Duodenal mucosa (tissue), 2 donors: ENCODE measurements at regions not wholly inside any gene's neighbourhood (a gene's known extent, or its start where the extent isn't known, plus 50 kb on each side); places are given as distances from the start of the nearest gene placed in this dataset.
"Not testable (repeated sequence)": the region's sequence is repeated elsewhere in the genome, so short reads cannot be mapped to it uniquely, and the experiment has no call there.

Experiments used
- H3K27ac ChIP-seq: one replicate; pipeline ENCODE4 v1.7.0; 2013; ENCODE audit warnings: low read depth, low read length
- H3K27me3 ChIP-seq, 2 donors: one replicate each; pipeline ENCODE4 v1.7.0; 2013; ENCODE audit warnings: low read length in 2 of 2, control low read depth in 1 of 2; ENCODE audit not compliant: insufficient read depth in 2 of 2, control insufficient read depth in 1 of 2
- H3K36me3 ChIP-seq, 2 donors: one replicate each; pipeline ENCODE4 v1.7.0; 2013; ENCODE audit warnings: low read length in 2 of 2, control low read depth in 1 of 2; ENCODE audit not compliant: insufficient read depth in 2 of 2, control insufficient read depth in 1 of 2
- H3K4me1 ChIP-seq, 2 donors: one replicate each; pipeline ENCODE4 v1.7.0; 2013; ENCODE audit warnings: low read length in 2 of 2, control low read depth in 1 of 2; ENCODE audit not compliant: insufficient read depth in 2 of 2, control insufficient read depth in 1 of 2
- H3K4me3 ChIP-seq, 2 donors: one replicate each; pipeline ENCODE4 v1.7.0; 2013; ENCODE audit warnings: low read length in 2 of 2, low read depth in 1 of 2
- H3K9ac ChIP-seq, 2 donors: one replicate each; pipeline ENCODE4 v1.7.0; 2013; ENCODE audit warnings: low read length in 2 of 2, low read depth in 1 of 2
- H3K9me3 ChIP-seq, 2 donors: one replicate each; pipeline ENCODE4 v1.7.0; 2013; ENCODE audit warnings: low read length in 2 of 2, control low read depth in 1 of 2; ENCODE audit not compliant: control insufficient read depth in 1 of 2

- Histone ChIP-seq H3K27me3 (no peaks in the 10 kb centered on the region), H3K4me1 (peaks cover 11 to 31% of the 10 kb centered on the region in 2 donors), H3K36me3 (no peaks in the 10 kb centered on the region), H3K27ac (no peak overlapping the region), H3K4me3 (no peak overlapping the region), H3K9ac (no peak overlapping the region), H3K9me3 (no peaks in the 10 kb centered on the region)
These were observed 109.0 kb downstream of the ANXA3 start for GRCh38 chr4:78660559-78660958.

- Histone ChIP-seq H3K36me3 (no peaks in the 10 kb centered on the region), H3K27me3 (no peaks in the 10 kb centered on the region), H3K9me3 (no peaks in the 10 kb centered on the region), H3K27ac (no peak overlapping the region), H3K9ac (no peak overlapping the region), H3K4me3 (no peak overlapping the region), H3K4me1 (peaks cover 11 to 31% of the 10 kb centered on the region in 2 donors)
These were observed 109.6 kb downstream of the ANXA3 start for GRCh38 chr4:78661086-78661690.

- Histone ChIP-seq H3K36me3 (no peaks in the 10 kb centered on the region), H3K27me3 (no peaks in the 10 kb centered on the region), H3K9me3 (no peaks in the 10 kb centered on the region), H3K4me1 (peaks cover 7 to 31% of the 10 kb centered on the region in 2 donors), H3K27ac (no peak overlapping the region), H3K4me3 (no peak overlapping the region), H3K9ac (no peak overlapping the region)
These were observed 110.5 kb downstream of the ANXA3 start for GRCh38 chr4:78661921-78662521.

GRCh38 chr4:78662658-78663057 is 111.1 kb downstream of the ANXA3 start:
- Histone ChIP-seq H3K36me3 (no peaks in the 10 kb centered on the region), H3K9me3 (no peaks in the 10 kb centered on the region), H3K4me3 (no peak overlapping the region), H3K27me3 (no peaks in the 10 kb centered on the region), H3K9ac (no peak overlapping the region), H3K27ac (no peak overlapping the region), H3K4me1 (peaks cover 7 to 28% of the 10 kb centered on the region in 2 donors)

DNA sequence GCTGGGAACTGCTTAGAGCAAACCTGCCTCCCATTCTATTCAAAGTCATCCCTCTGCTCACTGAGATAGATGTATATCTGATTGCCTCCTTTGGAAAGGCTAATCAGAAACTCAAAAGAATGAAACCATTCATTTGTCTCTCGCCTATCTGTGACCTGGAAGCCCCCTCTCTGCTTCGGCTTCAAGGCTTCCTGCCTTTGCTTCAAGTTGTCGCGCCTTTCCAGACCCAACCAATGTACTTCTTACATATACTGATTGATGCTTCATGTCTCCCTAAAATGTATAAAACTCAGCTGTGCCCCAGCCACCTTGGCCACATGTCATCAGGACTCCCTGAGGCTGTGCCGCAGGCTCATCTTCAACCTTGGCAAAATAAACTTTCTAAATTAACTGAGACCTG is 111.9 kb upstream of the BMP2K start:
- not testable (repeated sequence) for H3K27me3 ChIP-seq, H3K4me3 ChIP-seq, H3K9ac ChIP-seq, H3K27ac ChIP-seq, H3K9me3 ChIP-seq, H3K36me3 ChIP-seq
- peaks cover 5 to 30% of the 10 kb centered on the region in 2 donors for H3K4me1 ChIP-seq

DNA sequence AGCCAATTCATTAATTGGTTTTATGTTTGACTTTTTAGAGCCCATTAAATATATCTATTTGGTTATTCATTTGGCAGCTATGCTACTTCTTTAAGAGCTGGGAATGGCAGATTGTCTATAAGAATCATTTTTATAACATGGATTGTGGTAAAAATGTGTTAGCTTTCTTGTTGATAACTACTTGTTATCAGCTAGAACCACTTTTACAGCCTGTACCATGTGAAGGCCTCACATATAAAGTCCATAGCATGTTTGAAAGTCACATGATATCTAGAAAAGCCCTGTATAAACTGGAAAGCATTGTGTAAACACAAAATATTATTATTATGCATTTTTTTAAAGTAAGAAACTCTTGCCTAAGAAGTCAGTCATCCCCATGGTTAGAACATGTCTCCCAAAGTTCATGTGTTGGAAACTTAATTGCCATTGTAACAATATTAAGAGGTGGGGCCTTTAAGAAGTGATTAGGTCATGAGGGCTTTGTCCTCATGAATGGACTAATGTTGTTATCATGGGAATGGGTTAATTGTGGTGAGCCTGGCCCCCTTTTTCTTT is 110.9 kb upstream of the BMP2K start:
- no peak overlapping the region for H3K4me3 ChIP-seq

GRCh38 chr4:78666830-78667258 is 109.3 kb upstream of the BMP2K start:
- Histone ChIP-seq H3K27ac (no peak overlapping the region), H3K27me3 (no peaks in the 10 kb centered on the region), H3K4me1 (peaks cover 7 to 20% of the 10 kb centered on the region in 2 donors), H3K4me3 (no peak overlapping the region), H3K9me3 (no peaks in the 10 kb centered on the region), H3K36me3 (no peaks in the 10 kb centered on the region), H3K9ac (no peak overlapping the region)

More for the DNA sequence above, 110.9 kb upstream of the BMP2K start:
- Histone ChIP-seq H3K9ac (no peak overlapping the region), H3K36me3 (no peaks in the 10 kb centered on the region), H3K4me1 (peaks cover 4 to 25% of the 10 kb centered on the region in 2 donors), H3K27ac (no peak overlapping the region), H3K27me3 (no peaks in the 10 kb centered on the region), H3K9me3 (no peaks in the 10 kb centered on the region)

GRCh38 chr4:78667325-78667724 is 108.8 kb upstream of the BMP2K start:
- no peak overlapping the region for H3K9ac ChIP-seq
- H3K4me1 ChIP-seq = peaks cover 6 to 15% of the 10 kb centered on the region in 2 donors
- H3K27ac ChIP-seq = no peak overlapping the region
- no peaks in the 10 kb centered on the region for H3K9me3 ChIP-seq
- H3K4me3 ChIP-seq = no peak overlapping the region
- H3K27me3 ChIP-seq = no peaks in the 10 kb centered on the region
- no peaks in the 10 kb centered on the region for H3K36me3 ChIP-seq

- Histone ChIP-seq H3K9me3 (no peaks in the 10 kb centered on the region), H3K27ac (no peak overlapping the region), H3K4me1 (peaks cover 5 to 15% of the 10 kb centered on the region in 2 donors), H3K27me3 (no peaks in the 10 kb centered on the region), H3K9ac (no peak overlapping the region), H3K4me3 (no peak overlapping the region), H3K36me3 (no peaks in the 10 kb centered on the region)
These were observed 108.4 kb upstream of the BMP2K start for GRCh38 chr4:78667764-78668163.

- H3K36me3 ChIP-seq = no peaks in the 10 kb centered on the region
- no peaks in the 10 kb centered on the region for H3K9me3 ChIP-seq
- peaks cover 5 to 15% of the 10 kb centered on the region in 2 donors for H3K4me1 ChIP-seq
These were observed 106.7 kb upstream of the BMP2K start for GRCh38 chr4:78669453-78669852.

More at GRCh38 chr4:78669453-78669852, 106.7 kb upstream of the BMP2K start:
- no peak overlapping the region for H3K9ac ChIP-seq
- H3K27me3 ChIP-seq = no peaks in the 10 kb centered on the region
- H3K27ac ChIP-seq = no peak overlapping the region
- H3K4me3 ChIP-seq = no peak overlapping the region
